ENCODE measurements at regions not wholly inside any gene's neighbourhood (a gene's known extent, or its start where the extent isn't known, plus 50 kb on each side); places are given as distances from the start of the nearest gene placed in this dataset.

DNA sequence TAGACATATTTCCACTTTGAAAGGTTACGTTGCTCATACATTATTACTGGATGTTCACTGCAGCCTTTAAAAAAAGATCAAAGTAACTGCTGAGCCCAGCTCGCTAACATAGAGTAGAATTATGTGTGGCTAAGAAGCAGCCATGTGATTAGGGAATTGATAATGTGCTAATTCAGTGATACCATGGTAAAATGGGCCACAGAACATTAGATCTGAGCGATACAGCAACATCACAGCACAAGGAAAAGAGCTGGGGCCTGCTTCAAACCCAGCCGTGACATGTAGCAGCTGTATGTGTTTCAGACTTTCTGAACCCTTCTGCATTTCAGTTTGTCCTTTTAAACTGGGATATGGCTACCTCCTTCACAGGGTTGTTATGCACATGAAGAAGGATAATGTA, 92.3 kb upstream of the LMNTD1 start:
- H3K36me3 ChIP-seq = no peaks in the 10 kb centered on the region
- no peaks in the 10 kb centered on the region for H3K9me3 ChIP-seq
- H3K4me3 ChIP-seq = no peak overlapping the region
- H3K4me1 ChIP-seq = peaks cover 5% of the 10 kb centered on the region
- no peaks in the 10 kb centered on the region for H3K27me3 ChIP-seq
- DNase-seq (ENCODE audit: extremely low spot score in 2 of 2) = no peak
- intact Hi-C loops (cut with DNase I) = no loop called here
- H3K27ac ChIP-seq = no peak overlapping the region
- TF ChIP-seq POLR2AphosphoS5 (IDR thresholded peaks at IDR 0.05; ENCODE audit: insufficient read depth in 1 of 2, low read depth in 1 of 2) (no peak), CTCF (IDR thresholded peaks at IDR 0.05) (no peak), POLR2A (IDR thresholded peaks at IDR 0.05) (no peak)

DNA sequence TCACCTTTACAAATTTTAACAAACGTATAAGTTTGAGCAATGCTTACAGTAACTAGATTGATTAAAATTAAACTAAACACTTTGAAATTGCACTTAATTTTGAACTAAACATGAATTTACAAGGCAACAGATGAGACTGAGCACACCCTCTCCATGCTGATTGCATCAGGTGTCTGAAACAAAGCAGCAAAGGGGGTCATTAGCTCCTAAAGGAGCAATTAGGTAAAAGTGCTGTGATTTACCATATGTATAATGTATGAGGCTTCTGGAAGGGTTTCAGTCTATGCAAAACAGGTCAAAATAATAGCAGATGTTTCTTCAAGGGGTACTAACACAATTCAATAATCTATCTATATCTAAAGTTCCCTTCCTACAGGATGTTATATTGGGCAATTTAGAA, 98.8 kb upstream of the LMNTD1 start:
- intact Hi-C loops (cut with DNase I) = no loop called here
- Histone ChIP-seq H3K9me3 (no peaks in the 10 kb centered on the region), H3K4me3 (no peak overlapping the region), H3K27ac (no peak overlapping the region), H3K36me3 (no peaks in the 10 kb centered on the region), H3K4me1 (no peaks in the 10 kb centered on the region), H3K27me3 (no peaks in the 10 kb centered on the region)
- DNase-seq (ENCODE audit: extremely low spot score in 2 of 2) = no peak
- TF ChIP-seq CTCF (IDR thresholded peaks at IDR 0.05) (no peak), POLR2AphosphoS5 (IDR thresholded peaks at IDR 0.05; ENCODE audit: insufficient read depth in 1 of 2, low read depth in 1 of 2) (no peak), POLR2A (IDR thresholded peaks at IDR 0.05) (no peak)

DNA sequence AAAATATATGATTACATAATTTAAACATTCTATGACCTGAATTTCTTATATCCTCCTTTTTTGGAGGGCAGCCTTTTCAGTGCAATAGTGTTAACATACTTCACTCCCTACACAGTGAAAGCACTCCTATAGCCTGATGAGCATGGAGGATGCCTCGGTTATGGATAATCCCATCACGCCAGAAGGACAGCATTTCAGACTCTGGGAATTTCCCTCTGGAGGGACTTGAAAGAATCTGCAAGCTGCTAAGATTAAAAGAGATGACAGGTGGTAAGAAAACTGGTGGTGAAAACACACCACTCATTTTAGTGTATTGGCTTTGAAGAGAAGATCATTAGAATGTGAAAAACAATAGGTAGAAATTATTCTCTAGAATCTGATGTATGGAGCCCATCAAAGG, 99.3 kb upstream of the LMNTD1 start:
- no peak for DNase-seq (ENCODE audit: extremely low spot score in 2 of 2)
- Histone ChIP-seq H3K36me3 (no peaks in the 10 kb centered on the region), H3K27me3 (no peaks in the 10 kb centered on the region), H3K4me3 (no peak overlapping the region), H3K4me1 (no peaks in the 10 kb centered on the region), H3K9me3 (no peaks in the 10 kb centered on the region), H3K27ac (no peak overlapping the region)
- TF ChIP-seq POLR2AphosphoS5 (IDR thresholded peaks at IDR 0.05; ENCODE audit: insufficient read depth in 1 of 2, low read depth in 1 of 2) (no peak), CTCF (IDR thresholded peaks at IDR 0.05) (no peak), POLR2A (IDR thresholded peaks at IDR 0.05) (no peak)
- intact Hi-C loops (cut with DNase I) = no loop called here

DNA sequence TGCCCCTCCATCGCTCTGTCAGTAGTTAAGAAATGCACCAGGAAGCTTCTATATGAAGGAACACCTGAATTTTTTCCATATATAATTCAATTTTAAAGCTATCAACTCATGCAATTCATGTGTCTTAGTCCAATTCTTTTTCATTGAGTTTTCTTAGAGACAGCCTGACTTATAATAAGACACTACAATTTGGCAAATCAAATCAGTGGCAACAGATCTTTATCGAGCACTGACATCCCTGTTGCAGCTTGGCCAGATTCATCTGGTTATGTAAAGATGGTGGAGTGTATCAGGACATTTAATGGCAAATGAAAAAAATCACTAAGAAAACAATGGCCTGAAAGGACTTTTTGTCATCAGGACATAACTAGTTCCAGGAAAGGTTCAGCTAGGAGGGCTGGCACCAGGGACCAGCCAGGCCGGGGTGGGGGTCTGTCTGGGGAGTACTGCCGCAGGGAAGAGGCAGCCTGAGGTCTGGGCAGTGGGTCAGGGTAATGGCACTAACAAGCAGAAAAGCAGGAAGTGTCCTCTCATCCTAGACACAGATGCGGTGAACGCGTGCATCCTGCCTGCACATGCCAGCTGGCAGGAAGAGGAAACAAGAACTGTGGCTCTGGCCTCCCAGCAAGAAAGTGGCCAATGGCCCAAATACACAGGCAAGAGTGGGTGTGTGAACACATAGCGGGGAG, 100.5 kb upstream of the LMNTD1 start:
- Histone ChIP-seq H3K27me3 (no peaks in the 10 kb centered on the region), H3K9me3 (no peaks in the 10 kb centered on the region), H3K4me3 (no peak overlapping the region), H3K4me1 (no peaks in the 10 kb centered on the region), H3K36me3 (no peaks in the 10 kb centered on the region), H3K27ac (no peak overlapping the region)
- DNase-seq (ENCODE audit: extremely low spot score in 2 of 2) = peak in 1 of 2 donors; percentile 83
- TF ChIP-seq CTCF (IDR thresholded peaks at IDR 0.05) (no peak), POLR2A (IDR thresholded peaks at IDR 0.05) (no peak), POLR2AphosphoS5 (IDR thresholded peaks at IDR 0.05; ENCODE audit: insufficient read depth in 1 of 2, low read depth in 1 of 2) (no peak)
- intact Hi-C loops (cut with DNase I) = no loop called here

GRCh38 chr12:25655702-25656101, 102.6 kb upstream of the LMNTD1 start:
- no peak for DNase-seq (ENCODE audit: extremely low spot score in 2 of 2)
- TF ChIP-seq CTCF (IDR thresholded peaks at IDR 0.05) = no peak
- TF ChIP-seq POLR2AphosphoS5 (IDR thresholded peaks at IDR 0.05; ENCODE audit: insufficient read depth in 1 of 2, low read depth in 1 of 2) = peak in 1 of 2 donors; percentile 44
- no peak overlapping the region for H3K27ac ChIP-seq
- no peaks in the 10 kb centered on the region for H3K9me3 ChIP-seq
- intact Hi-C loops (cut with DNase I) = no loop called here
- no peaks in the 10 kb centered on the region for H3K4me1 ChIP-seq
- no peak overlapping the region for H3K4me3 ChIP-seq
- H3K27me3 ChIP-seq = no peaks in the 10 kb centered on the region
- H3K36me3 ChIP-seq = no peaks in the 10 kb centered on the region
